Activated T-helper 1 cell treated with anti-CD3 and anti-CD28 coated beads, Interleukin-12 subunit alpha, Interleukin-12 subunit beta, Interleukin-2, Interleukin-4 antibody, amounts not matched to agents 30 ng/mL and 10 ng/mL and 1 ng/mL, durations not matched to agents 14 hours and 24 hours and 36 hours (primary cell): ENCODE measurements at regions not wholly inside any gene's neighbourhood (a gene's known extent, or its start where the extent isn't known, plus 50 kb on each side); places are given as distances from the start of the nearest gene placed in this dataset.
"Not testable (repeated sequence)": the region's sequence is repeated elsewhere in the genome, so short reads cannot be mapped to it uniquely, and the experiment has no call there.

Source experiments
- DNase-seq: peaks from one replicate; pipeline ENCODE4 v3.0.0; 2021; ENCODE audit warnings: low spot score
- H3K27ac Mint-ChIP-seq: one replicate; pipeline ENCODE4 v1.8.0; 2021; ENCODE audit warnings: mild to moderate bottlenecking, mixed read lengths
- H3K27me3 Mint-ChIP-seq: one replicate; pipeline ENCODE4 v1.8.0; 2022; ENCODE audit warnings: mild to moderate bottlenecking, moderate library complexity, mixed read lengths; ENCODE audit not compliant: insufficient read depth
- H3K36me3 Mint-ChIP-seq: one replicate; pipeline ENCODE4 v1.8.0; 2021; ENCODE audit warnings: low read depth, mixed read lengths
- H3K4me1 Mint-ChIP-seq: one replicate; pipeline ENCODE4 v1.8.0; 2021; ENCODE audit warnings: low read depth, mixed read lengths
- H3K4me3 Mint-ChIP-seq: one replicate; pipeline ENCODE4 v1.8.0; 2021; ENCODE audit warnings: mild to moderate bottlenecking, moderate library complexity, mixed read lengths
- H3K9me3 Mint-ChIP-seq: one replicate; pipeline ENCODE4 v1.8.0; 2021; ENCODE audit warnings: mixed read lengths
- intact Hi-C: fragments of 100-400 bp; cut with micrococcal nuclease; formaldehyde crosslinking; loops from one replicate; pipeline ENCODE4 v1.15.1; 2024

GRCh38 chr3:99555885-99556284, 82.5 kb upstream of the COL8A1 start:
- not testable (repeated sequence) for H3K36me3 Mint-ChIP-seq

GRCh38 chr3:99551520-99551919, 86.9 kb upstream of the COL8A1 start:
- no peak overlapping the region for H3K27ac Mint-ChIP-seq

More at GRCh38 chr3:99555885-99556284, 82.5 kb upstream of the COL8A1 start:
- H3K4me1 Mint-ChIP-seq, H3K27ac Mint-ChIP-seq, H3K9me3 Mint-ChIP-seq, intact Hi-C loops, H3K27me3 Mint-ChIP-seq, H3K4me3 Mint-ChIP-seq, DNase-seq: not testable (repeated sequence)

GRCh38 chr3:99549957-99550603, 88.3 kb upstream of the COL8A1 start:
- H3K27ac Mint-ChIP-seq: no peak overlapping the region
- H3K9me3 Mint-ChIP-seq: peaks cover 1% of the 10 kb centered on the region

More at GRCh38 chr3:99551520-99551919, 86.9 kb upstream of the COL8A1 start:
- DNase-seq: no peak
- no peak overlapping the region for H3K4me3 Mint-ChIP-seq
- peaks cover 3% of the 10 kb centered on the region for H3K27me3 Mint-ChIP-seq
- intact Hi-C loops: no loop called here
- H3K4me1 Mint-ChIP-seq: no peaks in the 10 kb centered on the region
- no peaks in the 10 kb centered on the region for H3K36me3 Mint-ChIP-seq
- H3K9me3 Mint-ChIP-seq: peaks cover 2% of the 10 kb centered on the region

GRCh38 chr3:99549220-99549619, 89.2 kb upstream of the COL8A1 start:
- intact Hi-C loops: no loop called here
- Mint-ChIP-seq H3K36me3 (no peaks in the 10 kb centered on the region), H3K9me3 (no peaks in the 10 kb centered on the region), H3K27ac (no peak overlapping the region), H3K4me1 (no peaks in the 10 kb centered on the region), H3K4me3 (no peak overlapping the region), H3K27me3 (peaks cover 3% of the 10 kb centered on the region)
- DNase-seq: no peak

More at GRCh38 chr3:99549957-99550603, 88.3 kb upstream of the COL8A1 start:
- no peak for DNase-seq
- Mint-ChIP-seq H3K4me1 (no peaks in the 10 kb centered on the region), H3K36me3 (no peaks in the 10 kb centered on the region), H3K27me3 (peaks cover 3% of the 10 kb centered on the region), H3K4me3 (no peak overlapping the region)
- intact Hi-C loops: no loop called here

- Mint-ChIP-seq H3K4me1 (no peaks in the 10 kb centered on the region), H3K4me3 (no peak overlapping the region), H3K9me3 (no peaks in the 10 kb centered on the region), H3K27me3 (peaks cover 3% of the 10 kb centered on the region), H3K36me3 (no peaks in the 10 kb centered on the region), H3K27ac (no peak overlapping the region)
- intact Hi-C loops: no loop called here
- no peak for DNase-seq
Measured at GRCh38 chr3:99548674-99549073, 89.7 kb upstream of the COL8A1 start.

- H3K4me1 Mint-ChIP-seq: peaks cover 5% of the 10 kb centered on the region
- no peak for DNase-seq
- H3K27me3 Mint-ChIP-seq: peaks cover 3% of the 10 kb centered on the region
- no peak overlapping the region for H3K4me3 Mint-ChIP-seq
- no peak overlapping the region for H3K27ac Mint-ChIP-seq
- no peaks in the 10 kb centered on the region for H3K9me3 Mint-ChIP-seq
- no peaks in the 10 kb centered on the region for H3K36me3 Mint-ChIP-seq
- intact Hi-C loops: no loop called here
Measured at GRCh38 chr3:99545941-99546580, 92.3 kb upstream of the COL8A1 start.

- Mint-ChIP-seq H3K4me3 (no peak overlapping the region), H3K27ac (no peak overlapping the region), H3K36me3 (no peaks in the 10 kb centered on the region), H3K27me3 (peaks cover 3% of the 10 kb centered on the region), H3K9me3 (no peaks in the 10 kb centered on the region), H3K4me1 (peaks cover 5% of the 10 kb centered on the region)
- DNase-seq: no peak
- intact Hi-C loops: no loop called here
Measured at GRCh38 chr3:99544786-99545281, 93.6 kb upstream of the COL8A1 start.

- H3K9me3 Mint-ChIP-seq: no peaks in the 10 kb centered on the region
- DNase-seq: no peak
- H3K27ac Mint-ChIP-seq: no peak overlapping the region
- H3K36me3 Mint-ChIP-seq: no peaks in the 10 kb centered on the region
- no peak overlapping the region for H3K4me3 Mint-ChIP-seq
- peaks cover 5% of the 10 kb centered on the region for H3K4me1 Mint-ChIP-seq
- intact Hi-C loops: no loop called here
- peaks cover 3% of the 10 kb centered on the region for H3K27me3 Mint-ChIP-seq
Measured at GRCh38 chr3:99543796-99544195, 94.6 kb upstream of the COL8A1 start.

- Mint-ChIP-seq H3K4me1 (peaks cover 5% of the 10 kb centered on the region), H3K4me3 (no peak overlapping the region), H3K36me3 (no peaks in the 10 kb centered on the region), H3K9me3 (no peaks in the 10 kb centered on the region), H3K27me3 (no peaks in the 10 kb centered on the region), H3K27ac (no peak overlapping the region)
- intact Hi-C loops: no loop called here
- no peak for DNase-seq
Measured at GRCh38 chr3:99542767-99543518, 95.5 kb upstream of the COL8A1 start.

- Mint-ChIP-seq H3K9me3 (no peaks in the 10 kb centered on the region), H3K27me3 (no peaks in the 10 kb centered on the region), H3K4me1 (peaks cover 5% of the 10 kb centered on the region), H3K4me3 (no peak overlapping the region), H3K27ac (no peak overlapping the region), H3K36me3 (no peaks in the 10 kb centered on the region)
- intact Hi-C loops: no loop called here
- no peak for DNase-seq
Measured at GRCh38 chr3:99541181-99541580, 97.2 kb upstream of the COL8A1 start.

- no peak for DNase-seq
- H3K36me3 Mint-ChIP-seq: no peaks in the 10 kb centered on the region
- H3K9me3 Mint-ChIP-seq: no peaks in the 10 kb centered on the region
- H3K4me1 Mint-ChIP-seq: no peaks in the 10 kb centered on the region
- no peak overlapping the region for H3K4me3 Mint-ChIP-seq
- no peak overlapping the region for H3K27ac Mint-ChIP-seq
- intact Hi-C loops: no loop called here
- no peaks in the 10 kb centered on the region for H3K27me3 Mint-ChIP-seq
Measured at GRCh38 chr3:99537416-99537815, 101.0 kb upstream of the COL8A1 start.

GRCh38 chr3:99536555-99537314, 101.7 kb upstream of the COL8A1 start:
- DNase-seq: no peak
- H3K27ac Mint-ChIP-seq: no peak overlapping the region
- no peak overlapping the region for H3K4me3 Mint-ChIP-seq
- intact Hi-C loops: no loop called here
- no peaks in the 10 kb centered on the region for H3K27me3 Mint-ChIP-seq
- no peaks in the 10 kb centered on the region for H3K9me3 Mint-ChIP-seq
- no peaks in the 10 kb centered on the region for H3K36me3 Mint-ChIP-seq
- no peaks in the 10 kb centered on the region for H3K4me1 Mint-ChIP-seq
